H1 (cell line): ENCODE measurements at regions not wholly inside any gene's neighbourhood (a gene's known extent, or its start where the extent isn't known, plus 50 kb on each side); places are given as distances from the start of the nearest gene placed in this dataset.

ENCODE experiments used
- CBX8 ChIP-seq: fragments of 300-800, 300-1000 bp; sonication (generic); IDR thresholded peaks from 2 replicates; pipeline ENCODE4 v1.7.1; 2016; ENCODE audit warnings: low read depth, low read length, borderline replicate concordance

DNA sequence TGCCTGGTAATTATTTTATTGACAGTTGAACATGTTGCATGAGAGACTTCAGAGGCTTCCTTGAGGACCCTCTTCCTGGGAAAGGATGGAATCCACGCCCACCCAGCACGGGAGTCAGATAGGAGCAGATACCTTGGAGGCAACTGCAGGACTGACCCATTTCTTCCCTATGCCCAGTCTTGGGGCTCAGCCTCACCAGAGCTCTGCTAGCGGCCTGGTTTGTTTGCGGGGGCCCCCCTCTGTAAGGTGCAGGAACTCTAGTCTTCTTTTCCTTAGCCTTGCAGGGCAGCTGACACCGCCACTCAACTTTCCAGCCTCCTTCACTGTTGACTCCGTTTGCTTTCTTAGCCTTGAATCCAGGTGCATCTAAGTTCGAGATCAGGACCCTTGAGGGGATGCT is 1032.8 kb downstream of the BRD1 start (continued):
- TF ChIP-seq CBX8: no peak
